ENCODE measurements at regions not wholly inside any gene's neighbourhood (a gene's known extent, or its start where the extent isn't known, plus 50 kb on each side); places are given as distances from the start of the nearest gene placed in this dataset.
A peak's percentile ranks its signal among the peaks of the same experiment; 100 is the strongest.
"Not testable (repeated sequence)": the region's sequence is repeated elsewhere in the genome, so short reads cannot be mapped to it uniquely, and the experiment has no call there.

- DNase-seq (ENCODE audit: low read depth), result no peak
These were observed 281.3 kb upstream of the ANKRD50 start for GRCh38 chr4:124993838-124994237.

GRCh38 chr4:124990398-124990797, 277.9 kb upstream of the ANKRD50 start:
- no peak for DNase-seq (ENCODE audit: low read depth)

GRCh38 chr4:124980276-124980752, 267.8 kb upstream of the ANKRD50 start:
- DNase-seq (ENCODE audit: low read depth), result peak; percentile 2

- DNase-seq (ENCODE audit: low read depth), result not testable (repeated sequence)
These were observed 266.0 kb upstream of the ANKRD50 start for GRCh38 chr4:124978536-124978935.

GRCh38 chr4:124977045-124977444, 264.5 kb upstream of the ANKRD50 start:
- no peak for DNase-seq (ENCODE audit: low read depth)

GRCh38 chr4:124974152-124974551, 261.6 kb upstream of the ANKRD50 start:
- no peak for DNase-seq (ENCODE audit: low read depth)

GRCh38 chr4:124973716-124974115, 261.2 kb upstream of the ANKRD50 start:
- no peak for DNase-seq (ENCODE audit: low read depth)

GRCh38 chr4:124970011-124970410, 257.5 kb upstream of the ANKRD50 start:
- peak; percentile 38 for DNase-seq (ENCODE audit: low read depth)

- DNase-seq (ENCODE audit: low read depth), result no peak
These were observed 253.0 kb upstream of the ANKRD50 start for GRCh38 chr4:124965497-124965891.

- DNase-seq (ENCODE audit: low read depth), result no peak
These were observed 252.4 kb upstream of the ANKRD50 start for GRCh38 chr4:124964852-124965496.

- DNase-seq (ENCODE audit: low read depth), result no peak
These were observed 251.7 kb upstream of the ANKRD50 start for GRCh38 chr4:124964251-124964650.

- no peak for DNase-seq (ENCODE audit: low read depth)
These were observed 248.7 kb upstream of the ANKRD50 start for GRCh38 chr4:124961138-124961750.

GRCh38 chr4:124958847-124959246, 246.3 kb upstream of the ANKRD50 start:
- no peak for DNase-seq (ENCODE audit: low read depth)

- DNase-seq (ENCODE audit: low read depth), result no peak
These were observed 242.9 kb upstream of the ANKRD50 start for GRCh38 chr4:124955476-124955875.

- DNase-seq (ENCODE audit: low read depth), result no peak
These were observed 241.5 kb upstream of the ANKRD50 start for GRCh38 chr4:124954046-124954445.

GRCh38 chr4:124953486-124953885, 241.0 kb upstream of the ANKRD50 start:
- DNase-seq (ENCODE audit: low read depth), result no peak

GRCh38 chr4:124953061-124953460, 240.5 kb upstream of the ANKRD50 start:
- DNase-seq (ENCODE audit: low read depth), result peak; percentile 77

GRCh38 chr4:124952601-124953000, 240.1 kb upstream of the ANKRD50 start:
- no peak for DNase-seq (ENCODE audit: low read depth)

GRCh38 chr4:124948976-124949597, 236.6 kb upstream of the ANKRD50 start:
- peak; percentile 68 for DNase-seq (ENCODE audit: low read depth)

GRCh38 chr4:124947622-124948265, 235.2 kb upstream of the ANKRD50 start:
- DNase-seq (ENCODE audit: low read depth), result peak; percentile 50

GRCh38 chr4:124946696-124947095, 234.2 kb upstream of the ANKRD50 start:
- no peak for DNase-seq (ENCODE audit: low read depth)

GRCh38 chr4:124945422-124945821, 232.9 kb upstream of the ANKRD50 start:
- DNase-seq (ENCODE audit: low read depth), result no peak

- DNase-seq (ENCODE audit: low read depth), result no peak
These were observed 231.4 kb upstream of the ANKRD50 start for GRCh38 chr4:124943938-124944337.

Data from renal cortical epithelial cell (primary cell).